Neutrophil (primary cell): ENCODE measurements at regions not wholly inside any gene's neighbourhood (a gene's known extent, or its start where the extent isn't known, plus 50 kb on each side); places are given as distances from the start of the nearest gene placed in this dataset.
"Not testable (repeated sequence)": the region's sequence is repeated elsewhere in the genome, so short reads cannot be mapped to it uniquely, and the experiment has no call there.

Source experiments
- H3K27ac ChIP-seq: fragments of 200-600 bp; sonication (generic); 2 replicates; pipeline ENCODE4 v1.5.1; 2016; ENCODE audit warnings: mild to moderate bottlenecking, moderate library complexity
- H3K27me3 ChIP-seq: fragments of 200-600 bp; sonication (generic); 2 replicates; pipeline ENCODE4 v1.6.0; 2016; ENCODE audit warnings: mild to moderate bottlenecking
- H3K36me3 ChIP-seq: fragments of 200-600 bp; sonication (generic); 2 replicates; pipeline ENCODE4 v1.5.1; 2017
- H3K4me1 ChIP-seq, 2 experiments: fragments of 200-600 bp in 1 of 2; sonication (generic) in 1 of 2; 1 replicate in 1 of 2; 2 replicates in 1 of 2; pipeline versions ENCODE4 v1.5.1 to v1.6.1; 2013 to 2016; ENCODE audit warnings: low read depth in 1 of 2, low read length in 1 of 2, mild to moderate bottlenecking in 1 of 2, moderate library complexity in 1 of 2; ENCODE audit not compliant: control insufficient read depth in 1 of 2, insufficient read depth in 1 of 2
- H3K4me3 ChIP-seq, 2 experiments: fragments of 200-600 bp in 1 of 2; sonication (generic) in 1 of 2; 1 replicate in 1 of 2; 2 replicates in 1 of 2; pipeline ENCODE4 v1.5.1; 2013 to 2016; ENCODE audit warnings: low read depth in 1 of 2, low read length in 1 of 2, mild to moderate bottlenecking in 1 of 2, moderate library complexity in 1 of 2
- H3K9me3 ChIP-seq: fragments of 200-600 bp; sonication (generic); 2 replicates; pipeline ENCODE4 v1.5.1; 2016
- TF ChIP-seq, protein P1 (sequence below): fragments of 200-600 bp; sonication (generic); IDR thresholded peaks from 2 replicates; pipeline ENCODE4 v1.5.1; 2016; ENCODE audit warnings: antibody characterized with exemption

GRCh38 chr5:82586661-82587310, 308.6 kb upstream of the RPS23 start:
- H3K4me1 ChIP-seq: no peaks in the 10 kb centered on the region
- no peaks in the 10 kb centered on the region for H3K27me3 ChIP-seq
- H3K9me3 ChIP-seq: no peaks in the 10 kb centered on the region
- H3K36me3 ChIP-seq: no peaks in the 10 kb centered on the region
- TF ChIP-seq, protein P1, sequence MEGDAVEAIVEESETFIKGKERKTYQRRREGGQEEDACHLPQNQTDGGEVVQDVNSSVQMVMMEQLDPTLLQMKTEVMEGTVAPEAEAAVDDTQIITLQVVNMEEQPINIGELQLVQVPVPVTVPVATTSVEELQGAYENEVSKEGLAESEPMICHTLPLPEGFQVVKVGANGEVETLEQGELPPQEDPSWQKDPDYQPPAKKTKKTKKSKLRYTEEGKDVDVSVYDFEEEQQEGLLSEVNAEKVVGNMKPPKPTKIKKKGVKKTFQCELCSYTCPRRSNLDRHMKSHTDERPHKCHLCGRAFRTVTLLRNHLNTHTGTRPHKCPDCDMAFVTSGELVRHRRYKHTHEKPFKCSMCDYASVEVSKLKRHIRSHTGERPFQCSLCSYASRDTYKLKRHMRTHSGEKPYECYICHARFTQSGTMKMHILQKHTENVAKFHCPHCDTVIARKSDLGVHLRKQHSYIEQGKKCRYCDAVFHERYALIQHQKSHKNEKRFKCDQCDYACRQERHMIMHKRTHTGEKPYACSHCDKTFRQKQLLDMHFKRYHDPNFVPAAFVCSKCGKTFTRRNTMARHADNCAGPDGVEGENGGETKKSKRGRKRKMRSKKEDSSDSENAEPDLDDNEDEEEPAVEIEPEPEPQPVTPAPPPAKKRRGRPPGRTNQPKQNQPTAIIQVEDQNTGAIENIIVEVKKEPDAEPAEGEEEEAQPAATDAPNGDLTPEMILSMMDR: no peak
- no peak overlapping the region for H3K27ac ChIP-seq
- no peak overlapping the region for H3K4me3 ChIP-seq

DNA sequence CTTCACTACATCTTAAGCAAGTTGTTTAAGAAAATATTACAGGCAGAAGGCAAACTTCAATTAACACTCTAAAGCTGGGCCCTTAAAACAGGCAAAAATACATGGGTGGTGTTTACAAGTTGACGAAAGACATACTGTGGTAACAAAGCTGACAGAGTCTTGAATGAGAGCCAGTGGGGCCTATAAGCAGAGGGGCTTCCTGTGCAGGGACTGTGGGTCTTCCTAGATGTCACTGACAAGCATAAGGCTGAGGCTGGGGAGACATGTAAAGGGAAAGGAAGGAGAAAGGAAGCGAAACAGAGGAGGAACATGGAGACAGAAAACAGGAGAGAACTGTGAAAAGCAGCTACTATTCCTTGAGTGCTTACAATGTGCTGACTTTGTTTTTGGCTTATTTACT, 308.0 kb upstream of the RPS23 start:
- Histone ChIP-seq H3K36me3 (no peaks in the 10 kb centered on the region), H3K27me3 (no peaks in the 10 kb centered on the region), H3K9me3 (no peaks in the 10 kb centered on the region), H3K4me3 (no peak overlapping the region), H3K4me1 (no peaks in the 10 kb centered on the region), H3K27ac (no peak overlapping the region)
- TF ChIP-seq, protein P1: no peak

DNA sequence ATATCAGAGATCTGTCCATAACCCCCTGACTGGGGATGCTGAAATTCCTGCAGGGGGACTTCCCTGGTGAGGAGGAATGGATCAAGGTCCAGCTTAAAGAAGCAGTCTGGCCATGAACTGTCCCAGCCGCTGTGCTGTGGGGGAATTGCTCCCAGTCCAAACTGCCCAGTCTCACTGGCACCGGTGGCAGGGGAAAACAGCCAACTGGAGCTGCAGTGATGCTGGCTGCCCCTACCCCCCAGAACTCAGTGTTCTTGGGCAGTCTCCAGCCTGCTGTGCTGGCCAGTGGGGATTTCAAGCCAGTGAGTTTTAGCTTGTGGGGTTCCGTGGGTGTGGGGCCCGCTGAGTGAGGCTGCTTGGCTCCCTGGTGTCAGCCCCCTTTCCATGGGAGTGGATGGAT, 306.5 kb upstream of the RPS23 start:
- Histone ChIP-seq H3K9me3 (no peaks in the 10 kb centered on the region), H3K27me3 (no peaks in the 10 kb centered on the region), H3K4me3 (no peak overlapping the region), H3K36me3 (no peaks in the 10 kb centered on the region), H3K27ac (no peak overlapping the region), H3K4me1 (no peaks in the 10 kb centered on the region)
- TF ChIP-seq, protein P1: no peak

GRCh38 chr5:82583331-82583730, 305.2 kb upstream of the RPS23 start:
- not testable (repeated sequence) for H3K4me1 ChIP-seq, H3K9me3 ChIP-seq, H3K27me3 ChIP-seq, H3K4me3 ChIP-seq, H3K27ac ChIP-seq, H3K36me3 ChIP-seq

DNA sequence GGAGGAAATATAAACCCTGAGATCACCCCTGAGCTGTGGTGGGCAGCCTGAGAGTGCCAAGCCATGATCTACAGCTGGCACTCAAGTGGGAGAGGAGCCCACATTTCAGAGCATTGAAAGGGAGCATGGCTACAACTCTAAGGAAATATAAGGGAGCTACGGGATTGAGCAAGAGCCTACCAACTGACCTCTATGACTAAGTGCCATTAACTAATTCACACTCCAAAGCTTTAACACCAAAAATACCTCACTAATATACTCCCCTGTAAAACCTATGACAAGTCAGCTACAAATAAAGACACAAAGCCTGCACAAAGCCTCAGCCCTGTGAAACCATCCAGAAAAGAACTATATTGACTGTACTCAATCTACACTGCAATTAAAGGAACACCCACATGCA, 286.8 kb upstream of the RPS23 start:
- Histone ChIP-seq H3K27ac (no peak overlapping the region), H3K4me1 (no peaks in the 10 kb centered on the region), H3K4me3 (no peak overlapping the region), H3K27me3 (no peaks in the 10 kb centered on the region), H3K36me3 (no peaks in the 10 kb centered on the region), H3K9me3 (no peaks in the 10 kb centered on the region)
- TF ChIP-seq, protein P1: no peak

GRCh38 chr5:82563745-82564144, 285.6 kb upstream of the RPS23 start:
- H3K4me3 ChIP-seq: no peak overlapping the region
- TF ChIP-seq, protein P1: no peak
- H3K9me3 ChIP-seq: no peaks in the 10 kb centered on the region
- H3K27ac ChIP-seq: no peak overlapping the region
- H3K36me3 ChIP-seq: no peaks in the 10 kb centered on the region
- no peaks in the 10 kb centered on the region for H3K4me1 ChIP-seq
- H3K27me3 ChIP-seq: no peaks in the 10 kb centered on the region
